ENCODE measurements at regions not wholly inside any gene's neighbourhood (a gene's known extent, or its start where the extent isn't known, plus 50 kb on each side); places are given as distances from the start of the nearest gene placed in this dataset.
"Not testable (repeated sequence)": the region's sequence is repeated elsewhere in the genome, so short reads cannot be mapped to it uniquely, and the experiment has no call there.

- no peak for DNase-seq
These were observed 524.2 kb downstream of the TRIB2 start for GRCh38 chr2:13240789-13241487.

GRCh38 chr2:13252615-13253014 lies 535.9 kb downstream of the TRIB2 start:
- no peak for DNase-seq

- DNase-seq, result no peak
These were observed 538.7 kb downstream of the TRIB2 start for GRCh38 chr2:13255485-13255884.

- no peak for DNase-seq
These were observed 543.7 kb downstream of the TRIB2 start for GRCh38 chr2:13260402-13260801.

GRCh38 chr2:13266166-13266565 lies 549.4 kb downstream of the TRIB2 start:
- no peak for DNase-seq

- no peak for DNase-seq
These were observed 568.0 kb downstream of the TRIB2 start for GRCh38 chr2:13284688-13285087.

- no peak for DNase-seq
These were observed 572.6 kb downstream of the TRIB2 start for GRCh38 chr2:13289310-13289709.

GRCh38 chr2:13308478-13308805 lies 591.7 kb downstream of the TRIB2 start:
- DNase-seq, result not testable (repeated sequence)

GRCh38 chr2:13308989-13309388 lies 592.3 kb downstream of the TRIB2 start:
- no peak for DNase-seq

GRCh38 chr2:13332060-13332459 lies 615.3 kb downstream of the TRIB2 start:
- no peak for DNase-seq

- DNase-seq, result not testable (repeated sequence)
These were observed 617.3 kb downstream of the TRIB2 start for GRCh38 chr2:13334071-13334470.

- no peak for DNase-seq
These were observed 617.8 kb downstream of the TRIB2 start for GRCh38 chr2:13334545-13334944.

GRCh38 chr2:13335862-13336535 lies 619.3 kb downstream of the TRIB2 start:
- DNase-seq, result no peak

GRCh38 chr2:13351068-13351467 lies 634.3 kb downstream of the TRIB2 start:
- DNase-seq, result no peak

- DNase-seq, result no peak
These were observed 636.3 kb downstream of the TRIB2 start for GRCh38 chr2:13353083-13353482.

- DNase-seq, result no peak
These were observed 637.3 kb downstream of the TRIB2 start for GRCh38 chr2:13354031-13354430.

- DNase-seq, result not testable (repeated sequence)
These were observed 665.2 kb downstream of the TRIB2 start for GRCh38 chr2:13381928-13382327.

- DNase-seq, result not testable (repeated sequence)
These were observed 672.4 kb downstream of the TRIB2 start for GRCh38 chr2:13389172-13389571.

- no peak for DNase-seq
These were observed 673.9 kb downstream of the TRIB2 start for GRCh38 chr2:13390676-13391075.

GRCh38 chr2:13401312-13401711 lies 684.6 kb downstream of the TRIB2 start:
- DNase-seq, result no peak

- no peak for DNase-seq
These were observed 697.3 kb downstream of the TRIB2 start for GRCh38 chr2:13413989-13414388.

GRCh38 chr2:13414897-13415296 lies 698.2 kb downstream of the TRIB2 start:
- no peak for DNase-seq

GRCh38 chr2:13433954-13434353 lies 717.2 kb downstream of the TRIB2 start:
- DNase-seq, result no peak

- DNase-seq, result not testable (repeated sequence)
These were observed 727.0 kb downstream of the TRIB2 start for GRCh38 chr2:13443554-13444261.

All from T-helper 2 cell (primary cell).